IMR-90 (cell line): ENCODE measurements at regions not wholly inside any gene's neighbourhood (a gene's known extent, or its start where the extent isn't known, plus 50 kb on each side); places are given as distances from the start of the nearest gene placed in this dataset.

Experiments used
- ATAC-seq: fragments of 200-7000 bp; cut with Tn5 transposase; 2 replicates; pipeline ENCODE4 v1.9.1; 2020; ENCODE audit warnings: low read depth, mild to moderate bottlenecking, moderate library complexity
- BruUV-seq: library from RNA; stranded (reverse); fragments of 400-500 nt; replicated peaks from 2 replicates; lab custom pipeline; 2021; lab: Mats Ljungman, UMichigan
- CTCF ChIA-PET: fragments of 300-600 bp; formaldehyde crosslinking; extraction: SDS; loops from one replicate; lab custom pipeline; 2021; ENCODE audit warnings: antibody characterized with exemption; lab: Yijun Ruan, JAX
- POLR2A ChIA-PET: fragments of 300-600 bp; sonication (Branson Sonifier 250); formaldehyde crosslinking; loops from one replicate; lab custom pipeline; 2022; ENCODE audit warnings: antibody characterized with exemption; ENCODE audit not compliant: unreplicated experiment; lab: Charles Lee
- DNase-seq: peaks from one replicate; pipeline ENCODE4 v3.0.0; 2013
- H2AFZ ChIP-seq: replicated peaks from 2 replicates; pipeline ENCODE3; 2013; ENCODE audit warnings: low read length, mild to moderate bottlenecking; ENCODE audit not compliant: poor library complexity
- H2AK5ac ChIP-seq: 2 replicates; pipeline ENCODE4 v1.6.1; 2013; ENCODE audit warnings: low read depth, low read length, inconsistent platforms
- H2AK9ac ChIP-seq: replicated peaks from 2 replicates; pipeline ENCODE3; 2013; ENCODE audit warnings: mild to moderate bottlenecking, low read depth, low read length, moderate library complexity; ENCODE audit not compliant: poor library complexity
- H2BK120ac ChIP-seq: 2 replicates; pipeline ENCODE4 v1.6.1; 2013; ENCODE audit warnings: low read depth, low read length, inconsistent platforms
- H2BK15ac ChIP-seq: 3 replicates; pipeline ENCODE4 v1.6.1; 2013; ENCODE audit warnings: low read depth, low read length, inconsistent platforms
- H2BK20ac ChIP-seq: 2 replicates; pipeline ENCODE4 v1.6.1; 2013; ENCODE audit warnings: low read depth, mild to moderate bottlenecking, inconsistent platforms, low read length, moderate library complexity
- H2BK5ac ChIP-seq: 2 replicates; pipeline ENCODE4 v1.6.1; 2013; ENCODE audit warnings: mild to moderate bottlenecking, low read depth, low read length, inconsistent platforms; ENCODE audit not compliant: poor library complexity, severe bottlenecking
- H3K14ac ChIP-seq: replicated peaks from 2 replicates; pipeline ENCODE4 v1.6.1; 2013; ENCODE audit warnings: low read depth, low read length, inconsistent platforms
- H3K18ac ChIP-seq: 2 replicates; pipeline ENCODE4 v1.6.1; 2013; ENCODE audit warnings: low read depth, low read length, control low read depth
- H3K23ac ChIP-seq: 2 replicates; pipeline ENCODE4 v1.6.1; 2013; ENCODE audit warnings: low read depth, low read length, inconsistent platforms
- H3K27ac ChIP-seq: 2 replicates; pipeline ENCODE4 v1.5.1; 2013; ENCODE audit warnings: mild to moderate bottlenecking, control low read depth, low read length; ENCODE audit not compliant: insufficient read depth
- H3K27me3 ChIP-seq: 2 replicates; pipeline ENCODE4 v1.6.1; 2013; ENCODE audit warnings: low read length; ENCODE audit not compliant: control insufficient read depth, insufficient read depth
- H3K36me3 ChIP-seq: 2 replicates; pipeline ENCODE4 v1.6.1; 2013; ENCODE audit warnings: low read length, mixed read lengths; ENCODE audit not compliant: control insufficient read depth, insufficient read depth
- H3K4ac ChIP-seq: 2 replicates; pipeline ENCODE4 v1.6.1; 2013; ENCODE audit warnings: low read depth, low read length, inconsistent platforms
- H3K4me1 ChIP-seq: 2 replicates; pipeline ENCODE4 v1.6.1; 2013; ENCODE audit warnings: low read length, mixed read lengths; ENCODE audit not compliant: control insufficient read depth, insufficient read depth
- H3K4me2 ChIP-seq: 2 replicates; pipeline ENCODE4 v1.6.1; 2013; ENCODE audit warnings: low read depth, mild to moderate bottlenecking, control low read depth, low read length, moderate library complexity
- H3K4me3 ChIP-seq: 2 replicates; pipeline ENCODE4 v1.5.1; 2013; ENCODE audit warnings: low read depth, mild to moderate bottlenecking, control low read depth, low read length, moderate library complexity; ENCODE audit not compliant: insufficient read depth
- H3K56ac ChIP-seq: 2 replicates; pipeline ENCODE4 v1.6.1; 2013; ENCODE audit warnings: low read length, inconsistent platforms; ENCODE audit not compliant: insufficient read depth; ENCODE audit errors: extremely low read depth
- H3K79me1 ChIP-seq, 2 experiments: 2 replicates each; pipeline ENCODE4 v1.6.1; 2013; ENCODE audit warnings: low read length in 2 of 2, inconsistent platforms in 1 of 2, low read depth in 1 of 2
- H3K9ac ChIP-seq: 2 replicates; pipeline ENCODE4 v1.6.1; 2013; ENCODE audit warnings: low read depth, low read length, control low read depth
- H3K9me1 ChIP-seq: 2 replicates; pipeline ENCODE4 v1.6.1; 2013; ENCODE audit warnings: low read length, inconsistent platforms; ENCODE audit not compliant: insufficient read depth
- H3K9me3 ChIP-seq: 2 replicates; pipeline ENCODE4 v1.6.1; 2013; ENCODE audit warnings: low read length; ENCODE audit not compliant: control insufficient read depth, insufficient read depth
- H4K20me1 ChIP-seq: 2 replicates; pipeline ENCODE4 v1.6.1; 2013; ENCODE audit warnings: low read length, inconsistent platforms; ENCODE audit not compliant: insufficient read depth
- H4K5ac ChIP-seq: 2 replicates; pipeline ENCODE4 v1.6.1; 2013; ENCODE audit warnings: mild to moderate bottlenecking, low read depth, low read length, control low read depth
- H4K8ac ChIP-seq, 2 experiments: 2 replicates each; pipeline ENCODE4 v1.6.1; 2013; ENCODE audit warnings: low read depth in 2 of 2, low read length in 2 of 2, control low read depth in 1 of 2, inconsistent platforms in 1 of 2
- H4K91ac ChIP-seq: 2 replicates; pipeline ENCODE4 v1.6.1; 2013; ENCODE audit warnings: low read depth, low read length, inconsistent platforms; ENCODE audit not compliant: insufficient read depth
- BHLHE40 ChIP-seq: fragments of 150-350 bp; IDR thresholded peaks from 2 replicates; pipeline ENCODE4 v1.6.1; 2016; ENCODE audit warnings: mild to moderate bottlenecking, low read depth, low read length
- CEBPB ChIP-seq: IDR thresholded peaks from 2 replicates; pipeline ENCODE4 v1.6.1; 2012; ENCODE audit warnings: low read depth, low read length, improper control_type of control experiment
- FOS ChIP-seq: fragments of 150-350 bp; IDR thresholded peaks from 2 replicates; pipeline ENCODE4 v1.6.1; 2016; ENCODE audit warnings: low read depth, low read length
- MAFK ChIP-seq: IDR thresholded peaks from 2 replicates; pipeline ENCODE4 v1.6.1; 2012; ENCODE audit warnings: low read depth, low read length, improper control_type of control experiment
- MXI1 ChIP-seq: IDR thresholded peaks from 2 replicates; pipeline ENCODE4 v1.6.1; 2012; ENCODE audit warnings: low read depth, mild to moderate bottlenecking, low read length, moderate library complexity, borderline replicate concordance
- NFE2L2 ChIP-seq: fragments of 150-350 bp; IDR thresholded peaks from 2 replicates; pipeline ENCODE4 v1.6.1; 2016; ENCODE audit warnings: low read depth, mild to moderate bottlenecking, low read length
- POLR2A ChIP-seq: IDR thresholded peaks from 2 replicates; pipeline ENCODE4 v1.6.1; 2012; ENCODE audit warnings: mild to moderate bottlenecking, low read depth, low read length
- RCOR1 ChIP-seq: IDR thresholded peaks from 2 replicates; pipeline ENCODE4 v1.6.1; 2012; ENCODE audit warnings: mild to moderate bottlenecking, low read length, improper control_type of control experiment; ENCODE audit not compliant: insufficient replicate concordance
- RFX5 ChIP-seq: IDR thresholded peaks from 2 replicates; pipeline ENCODE4 v1.8.0; 2012; ENCODE audit warnings: low read depth, mild to moderate bottlenecking, low read length, moderate library complexity
- SMC3 ChIP-seq: fragments of 150-350 bp; IDR thresholded peaks from 2 replicates; pipeline ENCODE4 v1.6.1; 2016; ENCODE audit warnings: low read depth, mild to moderate bottlenecking, antibody characterized with exemption, low read length, moderate library complexity
- dilution Hi-C: fragments of 300-500 bp; cut with HindIII; formaldehyde crosslinking; loops from one replicate; pipeline ENCODE4 v1.14.3; 2018; ENCODE audit warnings: low sequenced_read_pairs; ENCODE audit not compliant: unreplicated experiment
- in situ Hi-C: fragments of 300-500 bp; cut with MboI; formaldehyde crosslinking; loops from 3 replicates; pipeline ENCODE4 v1.14.3; 2019; ENCODE audit warnings: low sequenced_read_pairs, inconsistent platforms, mixed read lengths
- intact Hi-C: fragments of 100-400 bp; cut with micrococcal nuclease; formaldehyde crosslinking; loops from 2 replicates; pipeline ENCODE4 v1.10.0; 2022
- TF ChIP-seq, protein P1 (sequence below): conservative IDR thresholded peaks from 2 replicates; pipeline ENCODE4 v1.5.1; 2012; ENCODE audit warnings: mild to moderate bottlenecking, low read depth, low read length, improper control_type of control experiment
- TF ChIP-seq, protein P2 (sequence below): fragments of 150-350 bp; IDR thresholded peaks from 2 replicates; pipeline ENCODE4 v1.6.1; 2017; ENCODE audit warnings: mild to moderate bottlenecking, antibody characterized with exemption, low read length, low read depth

DNA sequence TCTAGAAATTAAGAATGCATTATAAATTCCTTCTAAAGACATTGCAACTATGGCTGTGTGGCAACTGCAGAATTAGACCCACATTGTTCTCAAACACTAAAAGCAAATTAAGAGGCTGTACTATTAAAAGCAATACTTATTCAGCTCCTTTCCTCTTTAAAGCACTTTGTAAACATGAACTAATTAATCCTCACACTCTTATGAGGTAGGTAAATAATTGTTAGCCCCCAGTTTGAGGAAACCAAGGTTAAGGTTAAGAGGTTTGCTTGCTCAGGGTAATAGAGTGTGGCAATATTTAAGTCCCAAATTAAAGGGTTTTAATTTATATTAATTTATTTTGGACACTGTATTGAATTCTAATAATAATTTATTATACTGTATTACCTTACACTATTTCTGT lies 553.8 kb downstream of the LRRIQ3 start:
- H2AK9ac ChIP-seq = no peak overlapping the region
- ChIA-PET CTCF (no interaction called here), POLR2A (no interaction called here)
- H2BK120ac ChIP-seq = no peak overlapping the region
- H3K4me2 ChIP-seq = no peak overlapping the region
- no peaks in the 10 kb centered on the region for H3K79me1 ChIP-seq
- no peak overlapping the region for H2AK5ac ChIP-seq
- H3K4me1 ChIP-seq = no peaks in the 10 kb centered on the region
- no peak overlapping the region for H3K4ac ChIP-seq
- H3K27ac ChIP-seq = no peak overlapping the region
- no peaks in the 10 kb centered on the region for H3K36me3 ChIP-seq
- H2BK5ac ChIP-seq = no peak overlapping the region
- H3K23ac ChIP-seq = no peak overlapping the region
- dilution Hi-C loops = no loop called here
- H2AFZ ChIP-seq = no peak overlapping the region
- no peak overlapping the region for H3K14ac ChIP-seq
- no peak overlapping the region for H3K56ac ChIP-seq
- H3K18ac ChIP-seq = no peak overlapping the region
- H2BK20ac ChIP-seq = no peak overlapping the region
- TF ChIP-seq RFX5 (no peak), FOS (no peak), SMC3 (no peak), POLR2A (no peak), MAFK (no peak), NFE2L2 (no peak), RCOR1 (no peak), CEBPB (no peak), MXI1 (no peak), BHLHE40 (no peak)
- TF ChIP-seq, protein P1, sequence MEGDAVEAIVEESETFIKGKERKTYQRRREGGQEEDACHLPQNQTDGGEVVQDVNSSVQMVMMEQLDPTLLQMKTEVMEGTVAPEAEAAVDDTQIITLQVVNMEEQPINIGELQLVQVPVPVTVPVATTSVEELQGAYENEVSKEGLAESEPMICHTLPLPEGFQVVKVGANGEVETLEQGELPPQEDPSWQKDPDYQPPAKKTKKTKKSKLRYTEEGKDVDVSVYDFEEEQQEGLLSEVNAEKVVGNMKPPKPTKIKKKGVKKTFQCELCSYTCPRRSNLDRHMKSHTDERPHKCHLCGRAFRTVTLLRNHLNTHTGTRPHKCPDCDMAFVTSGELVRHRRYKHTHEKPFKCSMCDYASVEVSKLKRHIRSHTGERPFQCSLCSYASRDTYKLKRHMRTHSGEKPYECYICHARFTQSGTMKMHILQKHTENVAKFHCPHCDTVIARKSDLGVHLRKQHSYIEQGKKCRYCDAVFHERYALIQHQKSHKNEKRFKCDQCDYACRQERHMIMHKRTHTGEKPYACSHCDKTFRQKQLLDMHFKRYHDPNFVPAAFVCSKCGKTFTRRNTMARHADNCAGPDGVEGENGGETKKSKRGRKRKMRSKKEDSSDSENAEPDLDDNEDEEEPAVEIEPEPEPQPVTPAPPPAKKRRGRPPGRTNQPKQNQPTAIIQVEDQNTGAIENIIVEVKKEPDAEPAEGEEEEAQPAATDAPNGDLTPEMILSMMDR = no peak
- TF ChIP-seq, protein P2, sequence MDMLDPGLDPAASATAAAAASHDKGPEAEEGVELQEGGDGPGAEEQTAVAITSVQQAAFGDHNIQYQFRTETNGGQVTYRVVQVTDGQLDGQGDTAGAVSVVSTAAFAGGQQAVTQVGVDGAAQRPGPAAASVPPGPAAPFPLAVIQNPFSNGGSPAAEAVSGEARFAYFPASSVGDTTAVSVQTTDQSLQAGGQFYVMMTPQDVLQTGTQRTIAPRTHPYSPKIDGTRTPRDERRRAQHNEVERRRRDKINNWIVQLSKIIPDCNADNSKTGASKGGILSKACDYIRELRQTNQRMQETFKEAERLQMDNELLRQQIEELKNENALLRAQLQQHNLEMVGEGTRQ = no peak
- no peaks in the 10 kb centered on the region for H3K27me3 ChIP-seq
- no peak overlapping the region for H3K4me3 ChIP-seq
- peaks cover 5% of the 10 kb centered on the region for H3K9me3 ChIP-seq
- no peak for ATAC-seq
- no peaks in the 10 kb centered on the region for H4K20me1 ChIP-seq
- H4K5ac ChIP-seq = no peak overlapping the region
- H4K8ac ChIP-seq = no peak overlapping the region
- no peak overlapping the region for H3K9ac ChIP-seq
- no peak for DNase-seq
- in situ Hi-C loops = no loop called here
- H2BK15ac ChIP-seq = no peak overlapping the region
- no peaks in the 10 kb centered on the region for H3K9me1 ChIP-seq
- no TSS peak for BruUV-seq
- no peak overlapping the region for H4K91ac ChIP-seq
- intact Hi-C loops = no loop called here
